Muscle layer of colon (tissue), 2 donors: ENCODE measurements at regions not wholly inside any gene's neighbourhood (a gene's known extent, or its start where the extent isn't known, plus 50 kb on each side); places are given as distances from the start of the nearest gene placed in this dataset.

Experiments
- H3K27ac ChIP-seq: one replicate; pipeline ENCODE4 v1.7.0; 2013; ENCODE audit warnings: low read depth, mild to moderate bottlenecking, low read length, moderate library complexity
- H3K27me3 ChIP-seq, 2 donors: one replicate each; pipeline ENCODE4 v1.7.0; 2013; ENCODE audit warnings: low read length in 2 of 2, mild to moderate bottlenecking in 2 of 2; ENCODE audit not compliant: insufficient read depth in 2 of 2, control insufficient read depth in 1 of 2
- H3K36me3 ChIP-seq: one replicate; pipeline ENCODE4 v1.7.0; 2013; ENCODE audit warnings: mild to moderate bottlenecking, low read length; ENCODE audit not compliant: insufficient read depth
- H3K4me1 ChIP-seq: one replicate; pipeline ENCODE4 v1.7.0; 2013; ENCODE audit warnings: mild to moderate bottlenecking, low read length; ENCODE audit not compliant: insufficient read depth
- H3K4me3 ChIP-seq, 2 donors: one replicate each; pipeline ENCODE4 v1.7.0; 2013; ENCODE audit warnings: low read length in 2 of 2, low read depth in 1 of 2, mild to moderate bottlenecking in 1 of 2, moderate library complexity in 1 of 2
- H3K9ac ChIP-seq: one replicate; pipeline ENCODE4 v1.7.0; 2013; ENCODE audit warnings: low read length
- H3K9me3 ChIP-seq: one replicate; pipeline ENCODE4 v1.7.0; 2013; ENCODE audit warnings: mild to moderate bottlenecking, low read length
- donor health status: abdominal sarcoma.
- donor health status: Adenocarcinoma of cecum.

GRCh38 chr18:22045221-22045918 is 124.0 kb upstream of the GATA6 start:
- H3K36me3 ChIP-seq, result no peaks in the 10 kb centered on the region
- H3K4me3 ChIP-seq, result no peak overlapping the region

GRCh38 chr18:22046473-22046872 is 122.9 kb upstream of the GATA6 start:
- Histone ChIP-seq H3K9ac (no peak overlapping the region), H3K36me3 (no peaks in the 10 kb centered on the region), H3K4me1 (no peaks in the 10 kb centered on the region)

More at GRCh38 chr18:22045221-22045918, 124.0 kb upstream of the GATA6 start:
- H3K4me1 ChIP-seq, result no peaks in the 10 kb centered on the region
- H3K9ac ChIP-seq, result no peak overlapping the region
- no peaks in the 10 kb centered on the region for H3K27me3 ChIP-seq
- H3K27ac ChIP-seq, result no peak overlapping the region
- no peaks in the 10 kb centered on the region for H3K9me3 ChIP-seq

GRCh38 chr18:22047485-22047884 is 121.9 kb upstream of the GATA6 start:
- Histone ChIP-seq H3K4me3 (no peak overlapping the region), H3K9ac (no peak overlapping the region), H3K9me3 (no peaks in the 10 kb centered on the region), H3K27ac (no peak overlapping the region), H3K27me3 (no peaks in the 10 kb centered on the region), H3K4me1 (no peaks in the 10 kb centered on the region), H3K36me3 (no peaks in the 10 kb centered on the region)

More at GRCh38 chr18:22046473-22046872, 122.9 kb upstream of the GATA6 start:
- Histone ChIP-seq H3K27ac (no peak overlapping the region), H3K4me3 (no peak overlapping the region), H3K9me3 (no peaks in the 10 kb centered on the region), H3K27me3 (no peaks in the 10 kb centered on the region)

- no peaks in the 10 kb centered on the region for H3K9me3 ChIP-seq
- H3K4me3 ChIP-seq, result no peak overlapping the region
- H3K36me3 ChIP-seq, result no peaks in the 10 kb centered on the region
- H3K4me1 ChIP-seq, result no peaks in the 10 kb centered on the region
- H3K27ac ChIP-seq, result no peak overlapping the region
- H3K27me3 ChIP-seq, result no peaks in the 10 kb centered on the region
- H3K9ac ChIP-seq, result no peak overlapping the region
These were observed 121.2 kb upstream of the GATA6 start for GRCh38 chr18:22048221-22048620.

GRCh38 chr18:22048932-22049615 is 120.3 kb upstream of the GATA6 start:
- Histone ChIP-seq H3K4me1 (no peaks in the 10 kb centered on the region), H3K27me3 (no peaks in the 10 kb centered on the region), H3K27ac (no peak overlapping the region), H3K9ac (no peak overlapping the region), H3K4me3 (no peak overlapping the region), H3K9me3 (no peaks in the 10 kb centered on the region), H3K36me3 (no peaks in the 10 kb centered on the region)

- Histone ChIP-seq H3K27me3 (no peaks in the 10 kb centered on the region), H3K36me3 (no peaks in the 10 kb centered on the region), H3K4me1 (no peaks in the 10 kb centered on the region), H3K9me3 (no peaks in the 10 kb centered on the region), H3K9ac (no peak overlapping the region), H3K4me3 (no peak overlapping the region), H3K27ac (no peak overlapping the region)
These were observed 116.8 kb upstream of the GATA6 start for GRCh38 chr18:22052405-22053105.

GRCh38 chr18:22055466-22056238 is 113.7 kb upstream of the GATA6 start:
- Histone ChIP-seq H3K4me1 (no peaks in the 10 kb centered on the region), H3K27ac (no peak overlapping the region), H3K27me3 (no peaks in the 10 kb centered on the region), H3K9me3 (no peaks in the 10 kb centered on the region), H3K36me3 (no peaks in the 10 kb centered on the region), H3K4me3 (no peak overlapping the region), H3K9ac (no peak overlapping the region)

- no peak overlapping the region for H3K4me3 ChIP-seq
- H3K9ac ChIP-seq, result no peak overlapping the region
- no peaks in the 10 kb centered on the region for H3K4me1 ChIP-seq
- H3K27ac ChIP-seq, result no peak overlapping the region
- no peaks in the 10 kb centered on the region for H3K9me3 ChIP-seq
- H3K36me3 ChIP-seq, result no peaks in the 10 kb centered on the region
- H3K27me3 ChIP-seq, result no peaks in the 10 kb centered on the region
These were observed 112.4 kb upstream of the GATA6 start for GRCh38 chr18:22056950-22057349.

GRCh38 chr18:22057908-22058527 is 111.4 kb upstream of the GATA6 start:
- no peak overlapping the region for H3K27ac ChIP-seq
- H3K4me1 ChIP-seq, result no peaks in the 10 kb centered on the region
- H3K36me3 ChIP-seq, result no peaks in the 10 kb centered on the region

GRCh38 chr18:22060361-22060760 is 109.0 kb upstream of the GATA6 start:
- H3K27me3 ChIP-seq, result no peaks in the 10 kb centered on the region
- H3K9me3 ChIP-seq, result no peaks in the 10 kb centered on the region
- H3K4me3 ChIP-seq, result no peak overlapping the region
- no peaks in the 10 kb centered on the region for H3K4me1 ChIP-seq
- no peak overlapping the region for H3K9ac ChIP-seq
- no peak overlapping the region for H3K27ac ChIP-seq
- H3K36me3 ChIP-seq, result no peaks in the 10 kb centered on the region

More at GRCh38 chr18:22057908-22058527, 111.4 kb upstream of the GATA6 start:
- Histone ChIP-seq H3K9ac (no peak overlapping the region), H3K27me3 (no peaks in the 10 kb centered on the region), H3K4me3 (no peak overlapping the region), H3K9me3 (no peaks in the 10 kb centered on the region)

- Histone ChIP-seq H3K4me1 (no peaks in the 10 kb centered on the region), H3K27ac (no peak overlapping the region), H3K27me3 (no peaks in the 10 kb centered on the region), H3K9ac (no peak overlapping the region), H3K36me3 (no peaks in the 10 kb centered on the region), H3K9me3 (no peaks in the 10 kb centered on the region), H3K4me3 (no peak overlapping the region)
These were observed 106.3 kb upstream of the GATA6 start for GRCh38 chr18:22063102-22063501.
